ENCODE measurements at regions not wholly inside any gene's neighbourhood (a gene's known extent, or its start where the extent isn't known, plus 50 kb on each side); places are given as distances from the start of the nearest gene placed in this dataset.

- TF ChIP-seq, protein P1, sequence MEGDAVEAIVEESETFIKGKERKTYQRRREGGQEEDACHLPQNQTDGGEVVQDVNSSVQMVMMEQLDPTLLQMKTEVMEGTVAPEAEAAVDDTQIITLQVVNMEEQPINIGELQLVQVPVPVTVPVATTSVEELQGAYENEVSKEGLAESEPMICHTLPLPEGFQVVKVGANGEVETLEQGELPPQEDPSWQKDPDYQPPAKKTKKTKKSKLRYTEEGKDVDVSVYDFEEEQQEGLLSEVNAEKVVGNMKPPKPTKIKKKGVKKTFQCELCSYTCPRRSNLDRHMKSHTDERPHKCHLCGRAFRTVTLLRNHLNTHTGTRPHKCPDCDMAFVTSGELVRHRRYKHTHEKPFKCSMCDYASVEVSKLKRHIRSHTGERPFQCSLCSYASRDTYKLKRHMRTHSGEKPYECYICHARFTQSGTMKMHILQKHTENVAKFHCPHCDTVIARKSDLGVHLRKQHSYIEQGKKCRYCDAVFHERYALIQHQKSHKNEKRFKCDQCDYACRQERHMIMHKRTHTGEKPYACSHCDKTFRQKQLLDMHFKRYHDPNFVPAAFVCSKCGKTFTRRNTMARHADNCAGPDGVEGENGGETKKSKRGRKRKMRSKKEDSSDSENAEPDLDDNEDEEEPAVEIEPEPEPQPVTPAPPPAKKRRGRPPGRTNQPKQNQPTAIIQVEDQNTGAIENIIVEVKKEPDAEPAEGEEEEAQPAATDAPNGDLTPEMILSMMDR (IDR thresholded peaks at IDR 0.05; ENCODE audit: control insufficient read depth, insufficient read depth, low read depth, low read length, missing control alignments) = no peak
- DNase-seq (ENCODE audit: low read depth) = no peak
- H3K4me3 ChIP-seq (ENCODE audit: control insufficient read depth, low read depth, low read length) = no peak overlapping the region
Measured at GRCh38 chr4:100079264-100079663, 111.0 kb downstream of the DDIT4L start.

GRCh38 chr4:100076753-100077152 is 113.5 kb downstream of the DDIT4L start:
- TF ChIP-seq, protein P1 (IDR thresholded peaks at IDR 0.05; ENCODE audit: control insufficient read depth, insufficient read depth, low read depth, low read length, missing control alignments) = no peak
- H3K4me3 ChIP-seq (ENCODE audit: control insufficient read depth, low read depth, low read length) = no peak overlapping the region
- no peak for DNase-seq (ENCODE audit: low read depth)

DNA sequence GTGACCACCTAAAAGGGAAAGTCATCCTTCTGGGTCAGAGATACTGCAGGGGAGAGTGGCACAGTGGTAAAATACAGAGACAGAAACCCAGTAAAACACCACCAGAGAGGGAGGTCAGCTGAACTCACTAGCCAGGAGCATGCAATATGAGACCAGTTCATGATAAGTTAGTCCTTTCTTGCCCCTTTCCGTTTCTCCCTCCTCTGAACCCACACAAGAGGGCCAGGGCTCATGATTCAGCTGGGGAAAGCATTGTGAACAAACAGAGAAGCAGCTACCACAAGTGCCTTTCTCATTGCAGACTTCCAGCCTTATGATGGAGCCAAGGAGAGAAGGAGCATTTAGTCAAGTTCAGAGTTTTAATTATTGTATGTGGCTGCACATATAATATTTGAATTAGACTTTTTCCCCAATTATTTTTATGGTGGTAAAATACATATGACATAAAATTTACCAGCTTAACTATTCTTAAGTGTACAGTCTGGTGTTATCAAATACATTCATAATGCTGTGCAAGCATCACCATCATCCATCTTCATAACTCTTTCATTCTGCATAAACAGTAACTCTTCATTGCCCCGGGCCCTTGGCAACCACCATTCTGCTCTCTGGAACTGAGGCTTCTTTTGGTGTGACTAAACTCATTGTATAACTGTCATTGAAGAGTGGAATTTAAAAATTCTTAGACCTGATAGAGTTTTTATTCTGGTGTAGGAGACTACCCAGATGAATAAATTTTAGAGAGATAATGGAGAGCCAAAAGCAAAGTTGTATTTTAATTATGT is 114.6 kb downstream of the DDIT4L start:
- TF ChIP-seq, protein P1 (IDR thresholded peaks at IDR 0.05; ENCODE audit: control insufficient read depth, insufficient read depth, low read depth, low read length, missing control alignments) = no peak
- H3K4me3 ChIP-seq (ENCODE audit: control insufficient read depth, low read depth, low read length) = no peak overlapping the region
- no peak for DNase-seq (ENCODE audit: low read depth)

DNA sequence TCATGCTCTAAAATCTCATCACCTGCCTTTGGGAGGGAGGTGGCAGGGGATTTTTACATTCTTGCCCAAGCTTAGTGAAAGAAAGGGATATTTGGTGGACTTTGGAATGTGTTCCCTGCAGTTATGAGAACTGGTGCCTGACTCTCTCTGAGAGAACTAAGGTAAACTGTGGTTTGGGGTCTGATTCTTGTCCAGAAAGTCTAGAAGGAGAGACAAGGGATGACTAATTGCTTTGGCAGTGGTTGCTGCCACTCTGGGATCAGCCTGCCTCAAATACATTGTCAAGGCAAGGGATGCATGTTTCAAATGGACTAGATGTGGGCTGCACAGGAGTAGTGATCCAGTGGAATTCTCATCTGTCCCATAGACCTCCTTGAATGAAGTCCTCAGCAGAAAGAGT is 115.2 kb downstream of the DDIT4L start:
- no peak overlapping the region for H3K4me3 ChIP-seq (ENCODE audit: control insufficient read depth, low read depth, low read length)
- TF ChIP-seq, protein P1 (IDR thresholded peaks at IDR 0.05; ENCODE audit: control insufficient read depth, insufficient read depth, low read depth, low read length, missing control alignments) = no peak
- DNase-seq (ENCODE audit: low read depth) = no peak

GRCh38 chr4:100071506-100071905 is 118.8 kb downstream of the DDIT4L start:
- DNase-seq (ENCODE audit: low read depth) = no peak
- TF ChIP-seq, protein P1 (IDR thresholded peaks at IDR 0.05; ENCODE audit: control insufficient read depth, insufficient read depth, low read depth, low read length, missing control alignments) = no peak
- no peak overlapping the region for H3K4me3 ChIP-seq (ENCODE audit: control insufficient read depth, low read depth, low read length)

DNA sequence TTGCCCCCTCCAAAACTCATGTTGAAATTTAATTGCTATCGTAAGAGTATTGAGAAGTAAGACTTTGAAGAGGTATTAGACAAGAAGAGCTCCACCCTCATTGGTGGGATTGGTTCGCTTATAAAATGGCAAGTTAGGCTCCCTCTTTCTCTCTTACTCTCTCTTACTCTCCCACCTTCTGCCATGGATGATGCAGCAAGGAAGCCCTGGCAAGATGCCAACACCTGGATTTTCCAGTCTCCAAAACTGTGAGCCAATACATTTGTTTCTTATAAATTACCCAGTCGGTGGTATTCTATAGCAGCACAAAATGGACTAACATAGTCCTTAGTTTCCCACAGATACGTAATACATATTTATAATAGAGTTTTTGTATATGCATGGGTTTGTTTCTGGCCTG is 119.4 kb downstream of the DDIT4L start:
- H3K4me3 ChIP-seq (ENCODE audit: control insufficient read depth, low read depth, low read length) = no peak overlapping the region
- TF ChIP-seq, protein P1 (IDR thresholded peaks at IDR 0.05; ENCODE audit: control insufficient read depth, insufficient read depth, low read depth, low read length, missing control alignments) = no peak
- no peak for DNase-seq (ENCODE audit: low read depth)

All from AG09309 (cell line).